MM.1S (cell line): ENCODE measurements at regions not wholly inside any gene's neighbourhood (a gene's known extent, or its start where the extent isn't known, plus 50 kb on each side); places are given as distances from the start of the nearest gene placed in this dataset.

Experiments used
- DNase-seq: peaks from one replicate; pipeline ENCODE4 v3.0.0-alpha.2; 2015
- H2AFZ ChIP-seq: fragments of 300-600 bp; sonication (generic); 2 replicates; pipeline ENCODE4 v1.6.0; 2016; ENCODE audit warnings: antibody characterized with exemption, low read length
- H3F3A ChIP-seq: fragments of 300-600 bp; sonication (generic); 2 replicates; pipeline ENCODE4 v1.6.1; 2016; ENCODE audit warnings: mild to moderate bottlenecking, antibody characterized with exemption, low read length, moderate library complexity, mixed read lengths; ENCODE audit not compliant: insufficient read depth
- H3K27ac ChIP-seq: fragments of 300-600 bp; sonication (generic); 2 replicates; pipeline ENCODE4 v1.5.1; 2016; ENCODE audit warnings: mild to moderate bottlenecking, low read length
- H3K27me3 ChIP-seq: fragments of 300-600 bp; sonication (generic); replicated peaks from 2 replicates; pipeline ENCODE4 v1.6.0; 2016; ENCODE audit warnings: low read length; ENCODE audit not compliant: insufficient read depth
- H3K36me3 ChIP-seq: fragments of 300-600 bp; sonication (generic); replicated peaks from 2 replicates; pipeline ENCODE4 v1.6.1; 2016; ENCODE audit warnings: mild to moderate bottlenecking, low read length, mixed read lengths; ENCODE audit not compliant: insufficient read depth
- H3K4me1 ChIP-seq: fragments of 300-600 bp; sonication (generic); 2 replicates; pipeline ENCODE4 v1.6.1; 2016; ENCODE audit warnings: low read length, mixed read lengths
- H3K4me2 ChIP-seq: fragments of 300-600 bp; sonication (generic); 2 replicates; pipeline ENCODE4 v1.6.0; 2016; ENCODE audit warnings: low read depth, low read length
- H3K4me3 ChIP-seq: fragments of 300-600 bp; sonication (generic); 2 replicates; pipeline ENCODE4 v1.5.1; 2016; ENCODE audit warnings: low read length, mixed read lengths
- H3K79me2 ChIP-seq: fragments of 300-600 bp; sonication (generic); 2 replicates; pipeline ENCODE4 v1.6.1; 2016; ENCODE audit warnings: mixed run types, low read length, mixed read lengths
- H3K9ac ChIP-seq: fragments of 300-600 bp; sonication (generic); 2 replicates; pipeline ENCODE4 v1.6.1; 2016; ENCODE audit warnings: low read length, mixed read lengths
- H3K9me2 ChIP-seq: fragments of 300-600 bp; sonication (generic); replicated peaks from 2 replicates; pipeline ENCODE4 v1.6.1; 2016; ENCODE audit warnings: mild to moderate bottlenecking, low read length, mixed read lengths; ENCODE audit not compliant: insufficient read depth
- H3K9me3 ChIP-seq: fragments of 300-600 bp; sonication (generic); replicated peaks from 2 replicates; pipeline ENCODE4 v1.6.1; 2016; ENCODE audit warnings: mild to moderate bottlenecking, low read length, mixed read lengths; ENCODE audit not compliant: insufficient read depth
- H4K20me1 ChIP-seq: fragments of 300-600 bp; sonication (generic); 2 replicates; pipeline ENCODE4 v1.6.1; 2016; ENCODE audit warnings: mild to moderate bottlenecking, low read length, moderate library complexity, mixed read lengths; ENCODE audit not compliant: insufficient read depth
- CTCF ChIP-seq: fragments of 300-600 bp; sonication (generic); IDR thresholded peaks from 2 replicates; pipeline ENCODE4 v1.5.1; 2016; ENCODE audit warnings: antibody characterized with exemption, low read length, mixed read lengths
- EZH2 ChIP-seq: fragments of 300-600 bp; sonication (generic); optimal IDR thresholded peaks from 2 replicates; pipeline ENCODE3; 2017; ENCODE audit warnings: low read depth, mild to moderate bottlenecking, antibody characterized with exemption, low read length, mixed read lengths
- EZH2phosphoT487 ChIP-seq: fragments of 300-600 bp; sonication (generic); IDR thresholded peaks from 2 replicates; pipeline ENCODE4 v1.6.1; 2018; ENCODE audit warnings: antibody characterized with exemption, low read length

- Histone ChIP-seq H3K4me3 (no peak overlapping the region), H3F3A (no peaks in the 10 kb centered on the region), H3K9ac (no peak overlapping the region), H4K20me1 (no peaks in the 10 kb centered on the region), H3K27me3 (no peaks in the 10 kb centered on the region), H3K9me3 (no peaks in the 10 kb centered on the region), H2AFZ (no peak overlapping the region), H3K36me3 (no peaks in the 10 kb centered on the region), H3K9me2 (no peaks in the 10 kb centered on the region), H3K4me1 (no peaks in the 10 kb centered on the region), H3K79me2 (no peaks in the 10 kb centered on the region), H3K4me2 (no peak overlapping the region), H3K27ac (no peak overlapping the region)
- DNase-seq: no peak
- TF ChIP-seq CTCF (no peak), EZH2phosphoT487 (no peak), EZH2 (no peak)
Observed at GRCh38 chr2:42927334-42928160, 135.2 kb upstream of the HAAO start.

GRCh38 chr2:42926434-42927333 lies 134.3 kb upstream of the HAAO start:
- Histone ChIP-seq H4K20me1 (no peaks in the 10 kb centered on the region), H3F3A (no peaks in the 10 kb centered on the region), H3K79me2 (no peaks in the 10 kb centered on the region), H3K27me3 (no peaks in the 10 kb centered on the region), H3K9me2 (no peaks in the 10 kb centered on the region), H2AFZ (no peak overlapping the region), H3K9me3 (no peaks in the 10 kb centered on the region), H3K4me1 (no peaks in the 10 kb centered on the region), H3K4me2 (no peak overlapping the region), H3K36me3 (no peaks in the 10 kb centered on the region), H3K27ac (no peak overlapping the region), H3K4me3 (no peak overlapping the region), H3K9ac (no peak overlapping the region)
- DNase-seq: no peak
- TF ChIP-seq EZH2 (no peak), CTCF (no peak), EZH2phosphoT487 (no peak)

- no peak for DNase-seq
- Histone ChIP-seq H3K27me3 (no peaks in the 10 kb centered on the region), H3K9me2 (no peaks in the 10 kb centered on the region), H3K79me2 (no peaks in the 10 kb centered on the region), H3K9me3 (no peaks in the 10 kb centered on the region), H4K20me1 (no peaks in the 10 kb centered on the region), H2AFZ (no peak overlapping the region), H3K36me3 (no peaks in the 10 kb centered on the region), H3K4me1 (no peaks in the 10 kb centered on the region), H3F3A (no peaks in the 10 kb centered on the region), H3K4me2 (no peak overlapping the region), H3K4me3 (no peak overlapping the region), H3K27ac (no peak overlapping the region), H3K9ac (no peak overlapping the region)
- TF ChIP-seq CTCF: no peak
- no peak for TF ChIP-seq EZH2phosphoT487
- TF ChIP-seq EZH2: no peak
Observed at GRCh38 chr2:42925742-42926433, 133.5 kb upstream of the HAAO start.
